ENCODE measurements at regions not wholly inside any gene's neighbourhood (a gene's known extent, or its start where the extent isn't known, plus 50 kb on each side); places are given as distances from the start of the nearest gene placed in this dataset.

DNA sequence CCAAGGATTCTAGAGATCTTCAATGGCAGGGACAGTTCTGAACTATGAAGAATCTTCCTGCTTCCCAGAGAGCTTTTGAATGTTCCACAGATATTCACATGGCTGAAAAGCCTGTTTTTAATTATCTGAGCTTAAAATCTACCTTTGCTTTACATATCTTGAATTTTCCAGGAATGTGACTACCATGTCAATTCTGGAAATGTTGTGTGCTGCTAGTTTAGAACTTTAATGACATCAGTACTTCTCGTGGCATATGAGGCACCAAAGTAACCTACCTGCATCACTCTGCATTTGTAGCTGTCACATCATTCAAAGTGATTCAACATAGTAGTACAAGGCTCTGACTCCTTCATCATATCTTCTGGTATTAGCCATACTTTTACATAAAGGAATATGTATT lies 122.7 kb upstream of the NFIA start:
- TF ChIP-seq, protein P1, sequence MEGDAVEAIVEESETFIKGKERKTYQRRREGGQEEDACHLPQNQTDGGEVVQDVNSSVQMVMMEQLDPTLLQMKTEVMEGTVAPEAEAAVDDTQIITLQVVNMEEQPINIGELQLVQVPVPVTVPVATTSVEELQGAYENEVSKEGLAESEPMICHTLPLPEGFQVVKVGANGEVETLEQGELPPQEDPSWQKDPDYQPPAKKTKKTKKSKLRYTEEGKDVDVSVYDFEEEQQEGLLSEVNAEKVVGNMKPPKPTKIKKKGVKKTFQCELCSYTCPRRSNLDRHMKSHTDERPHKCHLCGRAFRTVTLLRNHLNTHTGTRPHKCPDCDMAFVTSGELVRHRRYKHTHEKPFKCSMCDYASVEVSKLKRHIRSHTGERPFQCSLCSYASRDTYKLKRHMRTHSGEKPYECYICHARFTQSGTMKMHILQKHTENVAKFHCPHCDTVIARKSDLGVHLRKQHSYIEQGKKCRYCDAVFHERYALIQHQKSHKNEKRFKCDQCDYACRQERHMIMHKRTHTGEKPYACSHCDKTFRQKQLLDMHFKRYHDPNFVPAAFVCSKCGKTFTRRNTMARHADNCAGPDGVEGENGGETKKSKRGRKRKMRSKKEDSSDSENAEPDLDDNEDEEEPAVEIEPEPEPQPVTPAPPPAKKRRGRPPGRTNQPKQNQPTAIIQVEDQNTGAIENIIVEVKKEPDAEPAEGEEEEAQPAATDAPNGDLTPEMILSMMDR (IDR thresholded peaks at IDR 0.05), result no peak
- TF ChIP-seq POLR2A (IDR thresholded peaks at IDR 0.05), result no peak
